ENCODE measurements at regions not wholly inside any gene's neighbourhood (a gene's known extent, or its start where the extent isn't known, plus 50 kb on each side); places are given as distances from the start of the nearest gene placed in this dataset.

DNA sequence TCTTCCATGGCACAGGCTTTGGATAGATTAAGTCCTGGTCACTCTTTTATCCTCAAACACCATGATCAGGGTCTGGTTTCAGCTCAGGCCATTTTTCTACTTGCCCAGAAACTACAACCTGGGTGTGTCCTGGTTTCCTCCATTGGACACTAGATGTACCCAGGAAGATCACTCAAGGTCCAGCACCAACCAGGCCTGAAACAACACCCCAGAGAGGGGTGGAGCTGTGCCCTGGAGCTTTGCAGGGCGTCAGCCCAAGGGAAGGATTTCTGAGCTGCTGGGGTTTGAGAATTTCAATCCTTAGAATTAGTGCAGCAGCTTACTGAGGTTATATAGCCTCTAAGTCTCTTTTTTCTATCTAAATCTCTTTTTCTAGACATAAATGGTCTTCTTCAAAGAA lies 722.0 kb downstream of the MTRR start:
- TF ChIP-seq FOXP2 (optimal IDR thresholded peaks at IDR 0.05; ENCODE audit: borderline replicate concordance, extremely low read depth, extremely low read length, insufficient read depth) (no peak), SIN3A (IDR thresholded peaks at IDR 0.05; ENCODE audit: borderline replicate concordance, insufficient read depth, low read length) (no peak), TAF1 (IDR thresholded peaks at IDR 0.05; ENCODE audit: borderline replicate concordance, insufficient read depth, low read length) (no peak), POLR2AphosphoS5 (IDR thresholded peaks at IDR 0.05; ENCODE audit: low read depth, low read length) (no peak)
- TF ChIP-seq, protein P1, sequence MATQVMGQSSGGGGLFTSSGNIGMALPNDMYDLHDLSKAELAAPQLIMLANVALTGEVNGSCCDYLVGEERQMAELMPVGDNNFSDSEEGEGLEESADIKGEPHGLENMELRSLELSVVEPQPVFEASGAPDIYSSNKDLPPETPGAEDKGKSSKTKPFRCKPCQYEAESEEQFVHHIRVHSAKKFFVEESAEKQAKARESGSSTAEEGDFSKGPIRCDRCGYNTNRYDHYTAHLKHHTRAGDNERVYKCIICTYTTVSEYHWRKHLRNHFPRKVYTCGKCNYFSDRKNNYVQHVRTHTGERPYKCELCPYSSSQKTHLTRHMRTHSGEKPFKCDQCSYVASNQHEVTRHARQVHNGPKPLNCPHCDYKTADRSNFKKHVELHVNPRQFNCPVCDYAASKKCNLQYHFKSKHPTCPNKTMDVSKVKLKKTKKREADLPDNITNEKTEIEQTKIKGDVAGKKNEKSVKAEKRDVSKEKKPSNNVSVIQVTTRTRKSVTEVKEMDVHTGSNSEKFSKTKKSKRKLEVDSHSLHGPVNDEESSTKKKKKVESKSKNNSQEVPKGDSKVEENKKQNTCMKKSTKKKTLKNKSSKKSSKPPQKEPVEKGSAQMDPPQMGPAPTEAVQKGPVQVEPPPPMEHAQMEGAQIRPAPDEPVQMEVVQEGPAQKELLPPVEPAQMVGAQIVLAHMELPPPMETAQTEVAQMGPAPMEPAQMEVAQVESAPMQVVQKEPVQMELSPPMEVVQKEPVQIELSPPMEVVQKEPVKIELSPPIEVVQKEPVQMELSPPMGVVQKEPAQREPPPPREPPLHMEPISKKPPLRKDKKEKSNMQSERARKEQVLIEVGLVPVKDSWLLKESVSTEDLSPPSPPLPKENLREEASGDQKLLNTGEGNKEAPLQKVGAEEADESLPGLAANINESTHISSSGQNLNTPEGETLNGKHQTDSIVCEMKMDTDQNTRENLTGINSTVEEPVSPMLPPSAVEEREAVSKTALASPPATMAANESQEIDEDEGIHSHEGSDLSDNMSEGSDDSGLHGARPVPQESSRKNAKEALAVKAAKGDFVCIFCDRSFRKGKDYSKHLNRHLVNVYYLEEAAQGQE (IDR thresholded peaks at IDR 0.05; ENCODE audit: insufficient read depth in 1 of 2, low read depth in 2 of 2, low read length in 2 of 2) = no peak

DNA sequence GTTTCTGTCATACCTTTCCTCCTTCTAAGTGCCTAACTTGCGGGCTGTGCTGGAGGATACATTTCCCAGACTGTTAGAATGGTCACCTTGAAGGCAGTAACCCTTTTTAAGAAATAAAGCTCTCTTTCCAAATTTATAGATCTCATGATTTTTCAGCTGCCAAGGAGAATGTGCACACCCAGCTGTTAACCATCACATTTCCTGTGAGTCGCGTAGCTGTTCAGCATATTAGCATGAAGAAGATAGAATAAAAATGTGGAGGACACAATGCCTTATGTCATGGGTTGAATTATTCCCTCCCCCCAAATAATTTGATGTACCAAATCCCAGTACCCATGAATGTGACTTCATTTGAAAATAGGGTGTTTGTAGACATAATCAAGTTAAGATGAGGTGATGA lies 729.4 kb downstream of the MTRR start:
- TF ChIP-seq, protein P1 (IDR thresholded peaks at IDR 0.05; ENCODE audit: insufficient read depth in 1 of 2, low read depth in 2 of 2, low read length in 2 of 2) = no peak
- no peak for TF ChIP-seq POLR2AphosphoS5 (IDR thresholded peaks at IDR 0.05; ENCODE audit: low read depth, low read length)
- no peak for TF ChIP-seq FOXP2 (optimal IDR thresholded peaks at IDR 0.05; ENCODE audit: borderline replicate concordance, extremely low read depth, extremely low read length, insufficient read depth)
- no peak for TF ChIP-seq SIN3A (IDR thresholded peaks at IDR 0.05; ENCODE audit: borderline replicate concordance, insufficient read depth, low read length)
- TF ChIP-seq TAF1 (IDR thresholded peaks at IDR 0.05; ENCODE audit: borderline replicate concordance, insufficient read depth, low read length) = no peak

DNA sequence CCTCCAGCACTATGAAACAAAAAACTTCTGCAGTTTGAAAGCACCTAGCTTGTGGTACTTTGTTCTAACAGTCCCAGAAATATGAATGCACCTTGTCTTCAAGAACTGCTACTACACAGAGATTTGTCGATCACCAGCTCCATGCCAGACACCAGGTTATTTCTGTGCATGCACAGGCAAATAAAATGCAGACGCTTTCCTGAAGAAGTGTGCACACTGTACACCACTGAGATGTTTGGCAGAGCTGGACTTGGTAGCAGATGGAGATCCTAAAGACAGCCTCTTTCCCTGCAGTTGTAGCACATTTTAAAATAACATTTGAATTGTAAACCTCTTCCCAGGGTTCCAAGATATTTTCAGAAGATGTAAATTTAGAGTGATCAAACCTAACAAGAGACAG lies 730.0 kb downstream of the MTRR start:
- TF ChIP-seq FOXP2 (optimal IDR thresholded peaks at IDR 0.05; ENCODE audit: borderline replicate concordance, extremely low read depth, extremely low read length, insufficient read depth) (no peak), SIN3A (IDR thresholded peaks at IDR 0.05; ENCODE audit: borderline replicate concordance, insufficient read depth, low read length) (no peak), TAF1 (IDR thresholded peaks at IDR 0.05; ENCODE audit: borderline replicate concordance, insufficient read depth, low read length) (no peak), POLR2AphosphoS5 (IDR thresholded peaks at IDR 0.05; ENCODE audit: low read depth, low read length) (no peak)
- TF ChIP-seq, protein P1 (IDR thresholded peaks at IDR 0.05; ENCODE audit: insufficient read depth in 1 of 2, low read depth in 2 of 2, low read length in 2 of 2) = no peak

DNA sequence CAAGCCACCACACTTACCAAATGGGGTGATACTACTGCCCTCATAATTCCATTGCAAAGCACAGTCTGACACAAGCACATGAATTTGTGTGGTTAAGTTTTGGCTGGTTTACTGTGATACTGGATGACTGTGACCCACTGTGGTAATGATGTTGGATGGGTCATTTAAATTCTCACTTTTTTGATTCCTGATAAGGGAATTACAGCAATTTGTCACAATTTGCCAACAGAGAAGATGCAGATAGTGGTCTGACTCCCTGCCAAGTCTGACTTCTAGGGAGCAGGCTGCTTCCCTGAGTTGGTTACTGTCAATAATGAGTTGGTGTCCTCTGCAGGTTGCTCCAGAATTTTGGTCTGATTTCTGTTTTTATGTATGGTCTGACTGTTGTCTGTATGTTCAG lies 731.9 kb downstream of the MTRR start:
- TF ChIP-seq FOXP2 (optimal IDR thresholded peaks at IDR 0.05; ENCODE audit: borderline replicate concordance, extremely low read depth, extremely low read length, insufficient read depth) = no peak
- TF ChIP-seq, protein P1 (IDR thresholded peaks at IDR 0.05; ENCODE audit: insufficient read depth in 1 of 2, low read depth in 2 of 2, low read length in 2 of 2) = no peak
- no peak for TF ChIP-seq POLR2AphosphoS5 (IDR thresholded peaks at IDR 0.05; ENCODE audit: low read depth, low read length)

DNA sequence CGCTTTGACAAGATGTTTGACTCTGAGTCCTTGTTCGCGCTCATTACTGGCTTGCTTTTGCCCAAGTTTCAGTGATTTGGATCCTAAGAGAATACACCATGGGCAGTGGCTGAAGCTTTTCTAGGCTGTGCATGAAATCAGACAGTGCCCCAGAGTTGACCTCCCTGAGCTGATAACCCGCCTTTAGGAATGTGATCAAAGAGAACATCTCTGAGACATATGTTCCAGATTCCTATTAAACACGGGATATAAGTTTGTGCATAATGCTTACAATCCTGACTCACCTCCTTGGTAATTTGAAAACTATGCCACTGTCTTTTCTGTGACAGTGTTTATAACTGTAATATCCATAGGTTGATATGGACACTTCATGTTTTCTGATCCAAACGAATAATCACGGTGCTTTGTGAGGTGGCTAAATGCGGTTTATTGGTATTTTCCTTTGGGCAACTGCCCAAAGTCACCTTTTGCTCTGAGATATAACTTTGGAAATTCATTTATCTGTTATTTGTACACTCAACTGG lies 732.9 kb downstream of the MTRR start:
- TF ChIP-seq POLR2AphosphoS5 (IDR thresholded peaks at IDR 0.05; ENCODE audit: low read depth, low read length) = no peak

All from PFSK-1 (cell line).